SK-N-SH (cell line): ENCODE measurements at regions not wholly inside any gene's neighbourhood (a gene's known extent, or its start where the extent isn't known, plus 50 kb on each side); places are given as distances from the start of the nearest gene placed in this dataset.

Experiments used
- CTCF ChIA-PET: fragments of 300-600, 350-600 bp; formaldehyde crosslinking; extraction: SDS; loops from one replicate; lab custom pipeline; 2021; lab: Yijun Ruan, JAX
- POLR2A ChIA-PET: fragments of 350-600 bp; sonication (Branson Sonifier 250); formaldehyde crosslinking; extraction: SDS; loops from one replicate; lab custom pipeline; 2020; ENCODE audit warnings: antibody characterized with exemption, inconsistent platforms; lab: Yijun Ruan, JAX
- DNase-seq: peaks from one replicate; pipeline ENCODE4 v3.0.0; 2012
- H2AFZ ChIP-seq: fragments of 200-600 bp; sonication (generic); 2 replicates; pipeline ENCODE4 v1.8.1; 2016; ENCODE audit warnings: antibody characterized with exemption, mild to moderate bottlenecking, low read depth
- H3F3A ChIP-seq: fragments of 200-600 bp; sonication (generic); replicated peaks from 2 replicates; pipeline ENCODE3; 2016; ENCODE audit warnings: antibody characterized with exemption, mild to moderate bottlenecking; ENCODE audit not compliant: insufficient read depth
- H3K27ac ChIP-seq, 2 experiments: fragments of 200-500 bp in 1 of 2; fragments of 200-600 bp in 1 of 2; sonication (Bioruptor generic) in 1 of 2; sonication (generic), shearing (Covaris generic) in 1 of 2; 2 replicates each; pipeline versions ENCODE4 v1.5.1 to v1.6.1; 2014 to 2016; ENCODE audit warnings: low read depth in 2 of 2, inconsistent platforms in 1 of 2, low read length in 1 of 2, mild to moderate bottlenecking in 1 of 2, mixed read lengths in 1 of 2
- H3K27me3 ChIP-seq: fragments of 200-600 bp; sonication (generic), shearing (Covaris generic); 2 replicates; pipeline ENCODE4 v1.6.1; 2016; ENCODE audit warnings: mixed run types; ENCODE audit not compliant: insufficient read depth
- H3K36me3 ChIP-seq, 2 experiments: fragments of 200-500 bp in 1 of 2; fragments of 200-600 bp in 1 of 2; sonication (Bioruptor generic) in 1 of 2; sonication (generic) in 1 of 2; replicated peaks in 1 of 2; 2 replicates each; pipeline versions ENCODE3 to v1.5.1; 2014 to 2016; ENCODE audit warnings: low read length in 1 of 2, mild to moderate bottlenecking in 1 of 2; ENCODE audit not compliant: insufficient read depth in 2 of 2, control insufficient read depth in 1 of 2
- H3K4me1 ChIP-seq, 2 experiments: fragments of 200-500 bp in 1 of 2; fragments of 200-600 bp in 1 of 2; sonication (Bioruptor generic) in 1 of 2; sonication (generic), shearing (Covaris generic) in 1 of 2; 2 replicates each; pipeline versions ENCODE4 v1.5.1 to v1.6.1; 2014 to 2016; ENCODE audit warnings: low read depth in 1 of 2, low read length in 1 of 2, mixed run types in 1 of 2; ENCODE audit not compliant: insufficient read depth in 2 of 2, control insufficient read depth in 1 of 2
- H3K4me2 ChIP-seq: fragments of 200-600 bp; sonication (generic), shearing (Covaris generic); 2 replicates; pipeline ENCODE4 v1.6.1; 2017; ENCODE audit warnings: mixed run types
- H3K4me3 ChIP-seq, 2 experiments: fragments of 200-500 bp in 1 of 2; fragments of 200-600 bp in 1 of 2; sonication (Bioruptor generic) in 1 of 2; sonication (generic), shearing (Covaris generic) in 1 of 2; 2 replicates each; pipeline versions ENCODE4 v1.5.1 to v1.8.1; 2014 to 2016; ENCODE audit warnings: low read depth in 2 of 2, inconsistent platforms in 1 of 2, low read length in 1 of 2, mild to moderate bottlenecking in 1 of 2, mixed read lengths in 1 of 2, moderate library complexity in 1 of 2
- H3K79me2 ChIP-seq: fragments of 200-600 bp; sonication (generic); 2 replicates; pipeline ENCODE4 v1.8.1; 2017; ENCODE audit warnings: mild to moderate bottlenecking; ENCODE audit not compliant: insufficient read depth
- H3K9ac ChIP-seq: fragments of 200-600 bp; sonication (generic); 2 replicates; pipeline ENCODE4 v1.6.1; 2017; ENCODE audit warnings: mixed run types
- H3K9me2 ChIP-seq: fragments of 200-600 bp; sonication (generic); 2 replicates; pipeline ENCODE4 v1.6.1; 2017; ENCODE audit warnings: mixed run types
- H3K9me3 ChIP-seq: fragments of 200-600 bp; sonication (generic); 2 replicates; pipeline ENCODE4 v1.6.1; 2017; ENCODE audit warnings: mixed run types, mild to moderate bottlenecking, moderate library complexity
- H4K20me1 ChIP-seq: fragments of 200-600 bp; sonication (generic); 2 replicates; pipeline ENCODE4 v1.6.1; 2017; ENCODE audit warnings: mild to moderate bottlenecking, mixed run types; ENCODE audit not compliant: insufficient read depth
- CTCF ChIP-seq: fragments of 200-600 bp; sonication (generic); IDR thresholded peaks from 2 replicates; pipeline ENCODE4 v1.6.1; 2017; ENCODE audit warnings: antibody characterized with exemption, mild to moderate bottlenecking, moderate library complexity
- FOXM1 ChIP-seq: IDR thresholded peaks from 2 replicates; pipeline ENCODE4 v1.4.0; 2012; ENCODE audit warnings: low read depth, mild to moderate bottlenecking
- GATA2 ChIP-seq: sonication (generic); formaldehyde crosslinking; IDR thresholded peaks from 2 replicates; pipeline ENCODE4 v1.5.0; 2020; ENCODE audit warnings: mild to moderate bottlenecking, missing genetic modification reagents
- JUND ChIP-seq: IDR thresholded peaks from 2 replicates; pipeline ENCODE4 v1.4.0; 2012
- MAX ChIP-seq: IDR thresholded peaks from 2 replicates; pipeline ENCODE4 v1.4.0; 2012; ENCODE audit warnings: low read depth
- MEF2A ChIP-seq: IDR thresholded peaks from 2 replicates; pipeline ENCODE4 v1.4.0; 2012; ENCODE audit warnings: low read depth, borderline replicate concordance
- MXI1 ChIP-seq: IDR thresholded peaks from 2 replicates; pipeline ENCODE4 v1.6.1; 2012; ENCODE audit warnings: mild to moderate bottlenecking, low read depth, low read length, improper control_type of control experiment
- NFIC ChIP-seq: IDR thresholded peaks from 2 replicates; pipeline ENCODE4 v1.4.0; 2012; ENCODE audit warnings: borderline replicate concordance
- POLR2AphosphoS5 ChIP-seq: IDR thresholded peaks from 2 replicates; pipeline ENCODE4 v1.6.1; 2012; ENCODE audit warnings: low read depth, low read length
- REST ChIP-seq: IDR thresholded peaks from 2 replicates; pipeline ENCODE4 v1.6.1; 2012; ENCODE audit warnings: mild to moderate bottlenecking, low read depth, low read length, moderate library complexity
- TCF12 ChIP-seq: IDR thresholded peaks from 2 replicates; pipeline ENCODE4 v1.4.0; 2012
- USF1 ChIP-seq: IDR thresholded peaks from 2 replicates; pipeline ENCODE4 v1.4.0; 2012; ENCODE audit warnings: low read depth, borderline replicate concordance
- YY1 ChIP-seq: IDR thresholded peaks from 2 replicates; pipeline ENCODE4 v1.4.0; 2012; ENCODE audit warnings: low read depth, mild to moderate bottlenecking
- ZBTB33 ChIP-seq: IDR thresholded peaks from 2 replicates; pipeline ENCODE4 v1.4.0; 2012; ENCODE audit warnings: low read depth, borderline replicate concordance
- WGBS: methylation state at CpG from one replicate; pipeline ENCODE4 v1.1.6; 2017; ENCODE audit warnings: low lambda C conversion rate; 5-methylcytosine and 5-hydroxymethylcytosine counted together

GRCh38 chr2:156986339-156986988 lies 271.0 kb upstream of the GALNT5 start (continued):
- TF ChIP-seq ZBTB33 (no peak), USF1 (no peak), JUND (no peak)
- TF ChIP-seq, all 33 proteins: peak for 0

GRCh38 chr2:156999661-157000060 lies 257.8 kb upstream of the GALNT5 start:
- Histone ChIP-seq H3K9me2 (no peaks in the 10 kb centered on the region), H4K20me1 (no peaks in the 10 kb centered on the region), H3K4me1 (no peaks in the 10 kb centered on the region), H3K4me2 (no peak overlapping the region), H3K9me3 (no peaks in the 10 kb centered on the region), H3K9ac (no peak overlapping the region), H3K36me3 (no peaks in the 10 kb centered on the region), H2AFZ (no peak overlapping the region; the same call in 1 of the 2 replicates), H3K27me3 (no peaks in the 10 kb centered on the region), H3K79me2 (no peaks in the 10 kb centered on the region), H3F3A (no peaks in the 10 kb centered on the region), H3K27ac (no peak overlapping the region), H3K4me3 (no peak overlapping the region)
- WGBS, result 38% methylated on average over 4 of the region's 4 CpGs
- POLR2A ChIA-PET, result no interaction called here
- DNase-seq, result no peak
- CTCF ChIA-PET, result no interaction called here
- TF ChIP-seq MXI1, result no peak

- TF ChIP-seq NFIC (no peak), POLR2AphosphoS5 (no peak), MAX (no peak), TCF12 (no peak), YY1 (no peak), CTCF (no peak), REST (no peak), FOXM1 (no peak), MEF2A (no peak), GATA2 (CRISPR knock-in tag) (no peak)
- TF ChIP-seq, all 33 proteins: peak for 0
- Histone ChIP-seq H3F3A (no peaks in the 10 kb centered on the region), H4K20me1 (no peaks in the 10 kb centered on the region), H3K4me2 (no peak overlapping the region), H3K27me3 (no peaks in the 10 kb centered on the region), H2AFZ (no peak overlapping the region), H3K9ac (no peak overlapping the region), H3K36me3 (no peaks in the 10 kb centered on the region), H3K4me1 (no peaks in the 10 kb centered on the region), H3K9me3 (no peaks in the 10 kb centered on the region), H3K9me2 (no peaks in the 10 kb centered on the region), H3K79me2 (no peaks in the 10 kb centered on the region), H3K4me3 (no peak overlapping the region), H3K27ac (no peak overlapping the region)
- CTCF ChIA-PET, result no interaction called here
- no peak for DNase-seq
- WGBS, result 36% methylated on average over 2 of the region's 2 CpGs
- POLR2A ChIA-PET, result no interaction called here
Measured at GRCh38 chr2:157004789-157005188, 252.7 kb upstream of the GALNT5 start.
